CD4-positive, CD25-positive, alpha-beta regulatory T cell (primary cell): ENCODE measurements at regions not wholly inside any gene's neighbourhood (a gene's known extent, or its start where the extent isn't known, plus 50 kb on each side); places are given as distances from the start of the nearest gene placed in this dataset.

Experiments
- ATAC-seq, 2 donors: fragments of 150-1000 bp; cut with Tn5 transposase; one replicate each; pipeline ENCODE4 v1.10.0; 2021; ENCODE audit warnings: low read depth in 2 of 2, moderate number of reproducible peaks in 2 of 2, moderate library complexity in 1 of 2
- DNase-seq, 3 donors: peaks; one replicate each; pipeline versions ENCODE4 v3.0.0 to v3.0.0-alpha.2; 2012 to 2022; ENCODE audit warnings: mixed read lengths in 1 of 3
- H3K27ac ChIP-seq: one replicate; pipeline ENCODE4 v1.7.0; 2013; ENCODE audit warnings: mild to moderate bottlenecking, low read length; ENCODE audit not compliant: insufficient read depth, poor library complexity, severe bottlenecking
- H3K27me3 ChIP-seq: one replicate; pipeline ENCODE4 v1.7.0; 2013; ENCODE audit warnings: low read length; ENCODE audit not compliant: control insufficient read depth, insufficient read depth
- H3K36me3 ChIP-seq: one replicate; pipeline ENCODE4 v1.7.0; 2013; ENCODE audit warnings: mild to moderate bottlenecking, low read length, moderate library complexity; ENCODE audit not compliant: control insufficient read depth, insufficient read depth
- H3K4me1 ChIP-seq: 2 replicates; pipeline ENCODE4 v1.7.0; 2013; ENCODE audit warnings: mild to moderate bottlenecking, low read length; ENCODE audit not compliant: insufficient read depth, control insufficient read depth, poor library complexity, severe bottlenecking
- H3K4me3 ChIP-seq: one replicate; pipeline ENCODE4 v1.7.0; 2013; ENCODE audit warnings: low read depth, mild to moderate bottlenecking, low read length, moderate library complexity
- H3K9me3 ChIP-seq, 2 experiments: 1 replicate in 1 of 2; 2 replicates in 1 of 2; pipeline ENCODE4 v1.7.0; 2013; ENCODE audit warnings: low read length in 2 of 2, mild to moderate bottlenecking in 1 of 2, moderate library complexity in 1 of 2; ENCODE audit not compliant: control insufficient read depth in 2 of 2
- H3K27ac Mint-ChIP-seq, 3 donors: one replicate each; pipeline ENCODE4 v1.8.0; 2020 to 2022; ENCODE audit warnings: mild to moderate bottlenecking in 3 of 3, mixed read lengths in 3 of 3, moderate library complexity in 2 of 3
- H3K27me3 Mint-ChIP-seq: one replicate; pipeline ENCODE4 v1.8.0; 2022; ENCODE audit warnings: mild to moderate bottlenecking, mixed read lengths
- H3K36me3 Mint-ChIP-seq: one replicate; pipeline ENCODE4 v1.8.0; 2020; ENCODE audit warnings: mixed read lengths
- H3K4me1 Mint-ChIP-seq, 4 donors: one replicate each; pipeline ENCODE4 v1.8.0; 2020 to 2022; ENCODE audit warnings: mixed read lengths in 4 of 4, mild to moderate bottlenecking in 1 of 4
- H3K4me3 Mint-ChIP-seq, 4 donors: one replicate each; pipeline ENCODE4 v1.8.0; 2020 to 2022; ENCODE audit warnings: mild to moderate bottlenecking in 4 of 4, mixed read lengths in 4 of 4, moderate library complexity in 3 of 4
- H3K9me3 Mint-ChIP-seq, 7 donors: one replicate each; pipeline ENCODE4 v1.8.0; 2020 to 2022; ENCODE audit warnings: mixed read lengths in 7 of 7, mild to moderate bottlenecking in 3 of 7, moderate library complexity in 2 of 7

DNA sequence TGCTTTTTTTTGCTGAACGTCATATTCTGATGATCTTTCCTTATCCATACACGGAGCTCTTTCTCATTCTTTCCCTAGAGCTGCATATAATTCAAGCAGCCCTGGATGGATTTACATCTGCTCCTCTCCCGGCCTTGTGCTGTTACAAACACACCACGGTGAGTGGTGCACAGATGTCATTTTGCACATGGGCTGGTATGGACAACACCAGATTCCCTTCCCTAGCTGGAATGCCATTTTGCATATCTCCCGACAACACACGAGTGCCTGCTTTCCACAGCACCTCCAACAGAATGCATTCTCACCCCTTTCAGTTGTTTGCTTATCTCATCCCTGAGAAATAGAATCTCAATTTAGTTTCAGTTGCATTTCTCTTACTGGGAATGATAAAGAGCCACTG lies 69.5 kb upstream of the AFDN start:
- no peaks in the 10 kb centered on the region for H3K27me3 ChIP-seq
- DNase-seq (no peak), ATAC-seq (no peak)
- no peaks in the 10 kb centered on the region for H3K9me3 ChIP-seq
- Mint-ChIP-seq H3K36me3 (no peaks in the 10 kb centered on the region), H3K27me3 (no peaks in the 10 kb centered on the region), H3K4me3 (no peak overlapping the region), H3K4me1 (no peaks in the 10 kb centered on the region), H3K9me3 (peaks cover 0 to 2% (median 0%) of the 10 kb centered on the region in 7 donors), H3K27ac (no peak overlapping the region)
- H3K27ac ChIP-seq = no peak overlapping the region
- no peaks in the 10 kb centered on the region for H3K4me1 ChIP-seq
- H3K4me3 ChIP-seq = no peak overlapping the region
- H3K36me3 ChIP-seq = no peaks in the 10 kb centered on the region

DNA sequence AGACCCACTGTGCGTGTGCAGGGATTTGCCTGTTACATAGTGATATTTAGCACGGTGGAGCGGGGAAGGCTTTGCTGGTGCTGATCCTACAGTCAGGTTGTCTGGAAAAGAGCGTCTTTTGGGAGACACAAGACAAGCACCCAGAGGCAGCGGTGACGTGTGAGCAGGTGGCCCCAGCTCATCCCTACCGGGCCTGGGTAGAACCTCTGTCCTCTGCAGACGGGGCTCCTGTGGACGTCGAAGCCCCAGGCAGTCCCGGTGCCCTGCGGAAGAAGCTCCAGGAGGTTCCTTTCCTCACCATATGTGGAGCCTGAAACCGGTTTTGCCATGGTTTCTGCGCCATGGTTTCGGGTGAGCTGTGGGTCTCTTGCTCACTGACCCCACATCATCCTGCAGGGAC lies 68.9 kb upstream of the AFDN start:
- H3K36me3 ChIP-seq = no peaks in the 10 kb centered on the region
- no peaks in the 10 kb centered on the region for H3K36me3 Mint-ChIP-seq
- H3K4me3 ChIP-seq = no peak overlapping the region
- H3K27ac ChIP-seq = no peak overlapping the region
- no peaks in the 10 kb centered on the region for H3K9me3 ChIP-seq
- H3K4me3 Mint-ChIP-seq = no peak overlapping the region
- no peaks in the 10 kb centered on the region for H3K27me3 ChIP-seq
- H3K4me1 Mint-ChIP-seq = no peaks in the 10 kb centered on the region
- no peak overlapping the region for H3K27ac Mint-ChIP-seq
- DNase-seq = no peak
- no peaks in the 10 kb centered on the region for H3K4me1 ChIP-seq
- no peak for ATAC-seq
- peaks cover 0 to 2% (median 0%) of the 10 kb centered on the region in 7 donors for H3K9me3 Mint-ChIP-seq
- H3K27me3 Mint-ChIP-seq = no peaks in the 10 kb centered on the region

GRCh38 chr6:167758309-167759023 lies 68.2 kb upstream of the AFDN start:
- no peaks in the 10 kb centered on the region for H3K36me3 ChIP-seq
- DNase-seq = no peak
- Mint-ChIP-seq H3K27ac (no peak overlapping the region), H3K4me3 (no peak overlapping the region), H3K4me1 (no peaks in the 10 kb centered on the region), H3K27me3 (no peaks in the 10 kb centered on the region), H3K36me3 (no peaks in the 10 kb centered on the region), H3K9me3 (peaks cover 0 to 2% (median 0%) of the 10 kb centered on the region in 7 donors)
- H3K4me1 ChIP-seq = no peaks in the 10 kb centered on the region
- no peaks in the 10 kb centered on the region for H3K9me3 ChIP-seq
- no peaks in the 10 kb centered on the region for H3K27me3 ChIP-seq
- no peak overlapping the region for H3K27ac ChIP-seq
- H3K4me3 ChIP-seq = no peak overlapping the region
- no peak for ATAC-seq

GRCh38 chr6:167759206-167759605 lies 67.5 kb upstream of the AFDN start:
- Histone ChIP-seq H3K9me3 (no peaks in the 10 kb centered on the region), H3K27ac (no peak overlapping the region), H3K27me3 (no peaks in the 10 kb centered on the region), H3K36me3 (no peaks in the 10 kb centered on the region), H3K4me1 (no peaks in the 10 kb centered on the region), H3K4me3 (no peak overlapping the region)
- Mint-ChIP-seq H3K4me1 (no peaks in the 10 kb centered on the region), H3K4me3 (no peak overlapping the region), H3K9me3 (peaks cover 0 to 2% (median 0%) of the 10 kb centered on the region in 7 donors), H3K27ac (no peak overlapping the region), H3K27me3 (no peaks in the 10 kb centered on the region), H3K36me3 (no peaks in the 10 kb centered on the region)
- DNase-seq = no peak
- no peak for ATAC-seq

GRCh38 chr6:167759912-167760311 lies 66.8 kb upstream of the AFDN start:
- H3K9me3 Mint-ChIP-seq = peaks cover 0 to 2% (median 0%) of the 10 kb centered on the region in 7 donors
- H3K27me3 Mint-ChIP-seq = no peaks in the 10 kb centered on the region
- Histone ChIP-seq H3K27ac (no peak overlapping the region), H3K27me3 (no peaks in the 10 kb centered on the region), H3K36me3 (no peaks in the 10 kb centered on the region), H3K9me3 (no peaks in the 10 kb centered on the region), H3K4me1 (no peaks in the 10 kb centered on the region), H3K4me3 (no peak overlapping the region)
- H3K27ac Mint-ChIP-seq = no peak overlapping the region
- H3K36me3 Mint-ChIP-seq = no peaks in the 10 kb centered on the region
- no peaks in the 10 kb centered on the region for H3K4me1 Mint-ChIP-seq
- ATAC-seq (no peak), DNase-seq (no peak)
- H3K4me3 Mint-ChIP-seq = no peak overlapping the region

DNA sequence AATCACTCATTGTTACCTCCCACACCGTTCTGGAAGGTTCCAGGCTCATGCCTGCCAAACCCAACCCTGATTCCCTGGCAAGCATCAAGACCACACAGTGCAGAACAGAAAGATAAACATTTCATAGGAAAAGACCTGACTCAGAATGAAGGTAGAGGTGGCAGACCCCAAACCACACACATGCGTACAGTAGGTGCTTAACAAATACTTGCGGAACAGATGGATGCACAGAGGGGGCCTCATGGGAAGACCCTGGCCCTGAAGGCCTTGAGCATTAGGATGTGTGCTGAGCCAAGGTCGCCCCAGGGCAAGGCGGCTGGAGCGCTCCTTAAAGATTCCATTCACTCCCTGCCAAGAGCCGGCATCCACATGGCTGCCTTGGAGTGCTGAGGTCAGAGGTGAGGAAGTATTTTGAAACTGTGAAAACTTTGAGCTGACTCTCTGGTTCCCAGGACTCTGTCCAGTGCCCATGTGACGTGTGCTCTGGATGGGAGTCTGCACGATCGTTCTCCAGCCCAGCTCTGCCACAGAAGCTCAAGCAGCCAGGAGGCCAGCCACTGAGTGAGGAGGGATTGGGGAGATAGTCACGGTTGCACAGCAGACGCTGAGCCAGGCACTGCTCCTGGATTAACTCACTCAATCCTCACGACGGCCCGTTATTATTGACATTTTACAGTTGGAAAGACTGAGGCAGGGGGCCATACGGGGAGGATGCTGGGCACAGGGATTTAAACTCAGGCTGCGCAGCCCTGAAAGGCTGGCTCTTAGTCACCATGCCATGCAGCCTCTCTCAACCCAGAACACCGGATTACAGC lies 65.5 kb upstream of the AFDN start:
- DNase-seq (no peak), ATAC-seq (no peak)
- no peaks in the 10 kb centered on the region for H3K27me3 ChIP-seq
- Mint-ChIP-seq H3K4me3 (no peak overlapping the region), H3K9me3 (peaks cover 0 to 2% (median 0%) of the 10 kb centered on the region in 7 donors), H3K27me3 (no peaks in the 10 kb centered on the region), H3K27ac (no peak overlapping the region), H3K4me1 (peaks cover 0 to 6% (median 0%) of the 10 kb centered on the region in 4 donors), H3K36me3 (no peaks in the 10 kb centered on the region)
- H3K27ac ChIP-seq = no peak overlapping the region
- H3K4me3 ChIP-seq = no peak overlapping the region
- no peaks in the 10 kb centered on the region for H3K4me1 ChIP-seq
- H3K9me3 ChIP-seq = no peaks in the 10 kb centered on the region
- H3K36me3 ChIP-seq = no peaks in the 10 kb centered on the region

GRCh38 chr6:167761794-167762258 lies 64.9 kb upstream of the AFDN start:
- H3K27me3 ChIP-seq = no peaks in the 10 kb centered on the region
- no peaks in the 10 kb centered on the region for H3K27me3 Mint-ChIP-seq
- no peaks in the 10 kb centered on the region for H3K4me1 ChIP-seq
- no peaks in the 10 kb centered on the region for H3K9me3 ChIP-seq
- DNase-seq (no peak), ATAC-seq (no peak)
- no peak overlapping the region for H3K4me3 Mint-ChIP-seq
- no peak overlapping the region for H3K27ac ChIP-seq
- H3K9me3 Mint-ChIP-seq = peaks cover 0 to 2% (median 0%) of the 10 kb centered on the region in 7 donors
- H3K36me3 ChIP-seq = no peaks in the 10 kb centered on the region
- no peak overlapping the region for H3K4me3 ChIP-seq
- H3K27ac Mint-ChIP-seq = no peak overlapping the region
- H3K4me1 Mint-ChIP-seq = peaks cover 0 to 6% (median 0%) of the 10 kb centered on the region in 4 donors
- no peaks in the 10 kb centered on the region for H3K36me3 Mint-ChIP-seq
